GM12878 (cell line): ENCODE measurements at regions not wholly inside any gene's neighbourhood (a gene's known extent, or its start where the extent isn't known, plus 50 kb on each side); places are given as distances from the start of the nearest gene placed in this dataset.

ENCODE experiments used
- ATAC-seq: fragments of 200-7000 bp; cut with Tn5 transposase; 3 replicates; pipeline ENCODE4 v1.9.1; 2020; ENCODE audit warnings: mild to moderate bottlenecking, moderate library complexity
- BruUV-seq: library from RNA; stranded (reverse); fragments of 400-500 nt; replicated peaks from 2 replicates; lab custom pipeline; 2021; lab: Mats Ljungman, UMichigan
- CTCF ChIA-PET: fragments of 300-600 bp; sonication (Branson Sonifier 250); formaldehyde crosslinking; extraction: SDS; loops from one replicate; lab custom pipeline; 2021; ENCODE audit warnings: inconsistent platforms; lab: Yijun Ruan, JAX
- POLR2A ChIA-PET: fragments of 350-600 bp; formaldehyde crosslinking; extraction: SDS; loops from one replicate; lab custom pipeline; 2021; ENCODE audit warnings: inconsistent platforms; lab: Charles Lee
- RAD21 ChIA-PET: fragments of 300-600 bp; sonication (Branson Sonifier 250); formaldehyde crosslinking; loops from one replicate; lab custom pipeline; 2023; ENCODE audit warnings: antibody characterized with exemption; ENCODE audit not compliant: unreplicated experiment; lab: Charles Lee
- SMC1A ChIA-PET: fragments of 300-600 bp; sonication (Branson Sonifier 250); formaldehyde crosslinking; loops from one replicate; lab custom pipeline; 2023; ENCODE audit not compliant: unreplicated experiment, uncharacterized antibody; lab: Charles Lee
- DNase-seq: peaks from one replicate; pipeline ENCODE4 v3.0.0-alpha.2; 2011; ENCODE audit warnings: low read depth, low spot score
- FAIRE-seq: peaks from 3 replicates; lab custom pipeline; 2011; peaks lifted over from hg19 to GRCh38; lab: Jason Lieb, UNC
- H2AFZ ChIP-seq: 2 replicates; pipeline ENCODE4 v1.6.0; 2011; ENCODE audit warnings: low read depth, low read length, control low read depth; ENCODE audit not compliant: control insufficient read depth
- H3K27ac ChIP-seq: 2 replicates; pipeline ENCODE4 v1.5.1; 2011; ENCODE audit warnings: control low read depth; ENCODE audit not compliant: control insufficient read depth, insufficient read depth
- H3K27me3 ChIP-seq, 2 experiments: replicated peaks in 1 of 2; 2 replicates each; pipeline versions ENCODE4 v1.6.0 to v1.6.1; 2011; ENCODE audit warnings: low read length in 1 of 2; ENCODE audit not compliant: control insufficient read depth in 2 of 2, insufficient read depth in 2 of 2
- H3K36me3 ChIP-seq, 2 experiments: 2 replicates each; pipeline ENCODE4 v1.5.1; 2011; ENCODE audit warnings: low read length in 1 of 2; ENCODE audit not compliant: control insufficient read depth in 2 of 2, insufficient read depth in 2 of 2
- H3K4me1 ChIP-seq: 2 replicates; pipeline ENCODE4 v1.6.1; 2011; ENCODE audit warnings: mild to moderate bottlenecking, low read length, moderate library complexity, mixed read lengths; ENCODE audit not compliant: control insufficient read depth, insufficient read depth
- H3K4me2 ChIP-seq: 2 replicates; pipeline ENCODE4 v1.6.0; 2011; ENCODE audit warnings: control low read depth; ENCODE audit not compliant: control insufficient read depth, insufficient read depth
- H3K4me3 ChIP-seq: fragments of 200-600 bp; sonication (generic); 2 replicates; pipeline ENCODE4 v1.5.1; 2016
- H3K79me2 ChIP-seq: 2 replicates; pipeline ENCODE4 v1.6.0; 2011; ENCODE audit warnings: low read length; ENCODE audit not compliant: control insufficient read depth, insufficient read depth
- H3K9ac ChIP-seq: 2 replicates; pipeline ENCODE4 v1.8.0; 2011; ENCODE audit warnings: low read length, control low read depth, mixed read lengths; ENCODE audit not compliant: control insufficient read depth, insufficient read depth
- H3K9me3 ChIP-seq: replicated peaks from 3 replicates; pipeline ENCODE4 v1.5.1; 2011; ENCODE audit warnings: mild to moderate bottlenecking, low read length; ENCODE audit not compliant: control insufficient read depth, insufficient read depth
- H4K20me1 ChIP-seq: 2 replicates; pipeline ENCODE4 v1.6.0; 2011; ENCODE audit not compliant: control insufficient read depth, insufficient read depth
- ASH2L ChIP-seq: fragments of 300-600, 200-600 bp; sonication (generic); IDR thresholded peaks from 2 replicates; pipeline ENCODE4 v1.6.1; 2017; ENCODE audit warnings: low read depth, mild to moderate bottlenecking, borderline replicate concordance
- ATF3 ChIP-seq: IDR thresholded peaks from 2 replicates; pipeline ENCODE4 v1.6.1; 2011; ENCODE audit warnings: low read depth, mild to moderate bottlenecking, low read length, moderate library complexity, borderline replicate concordance; ENCODE audit errors: extremely low read depth
- ATF7 ChIP-seq: fragments of 450-650 bp; IDR thresholded peaks from 2 replicates; pipeline ENCODE4 v1.6.1; 2016; ENCODE audit warnings: low read depth, mild to moderate bottlenecking
- CBX3 ChIP-seq: fragments of 200-600 bp; sonication (generic); IDR thresholded peaks from 2 replicates; pipeline ENCODE4 v1.6.1; 2016; ENCODE audit warnings: low read depth, borderline replicate concordance
- CEBPB ChIP-seq, 2 experiments: fragments of 150-350 bp in 1 of 2; IDR thresholded peaks; 2 replicates each; pipeline ENCODE4 v1.6.1; 2012 to 2014; ENCODE audit warnings: low read depth in 2 of 2, low read length in 2 of 2, borderline replicate concordance in 1 of 2, inconsistent platforms in 1 of 2
- HCFC1 ChIP-seq: fragments of 150-350 bp; IDR thresholded peaks from 2 replicates; pipeline ENCODE4 v1.6.1; 2014; ENCODE audit warnings: low read length
- KLF5 ChIP-seq: fragments of 450-650 bp; IDR thresholded peaks from 2 replicates; pipeline ENCODE4 v1.6.1; 2014; ENCODE audit warnings: mild to moderate bottlenecking; ENCODE audit not compliant: partially characterized antibody
- PBX3 ChIP-seq: IDR thresholded peaks from 2 replicates; pipeline ENCODE4 v1.6.1; 2011; ENCODE audit warnings: mild to moderate bottlenecking, low read depth, low read length, moderate library complexity; ENCODE audit not compliant: insufficient replicate concordance
- WGBS: methylation state at CpG from one replicate; pipeline ENCODE4 v1.1.6; 2016; ENCODE audit warnings: low lambda C conversion rate; ENCODE audit not compliant: insufficient replicate concordance, insufficient coverage; ENCODE audit errors: missing lambda C conversion rate; 5-methylcytosine and 5-hydroxymethylcytosine counted together
- in situ Hi-C: fragments of 300-500 bp; cut with MboI; formaldehyde crosslinking; loops from 9 replicates; pipeline ENCODE4 v1.14.3; 2018; ENCODE audit warnings: mixed read lengths
- intact Hi-C: fragments of 100-400 bp; cut with micrococcal nuclease; formaldehyde crosslinking; loops from one replicate; pipeline ENCODE4 v1.14.2; 2022; ENCODE audit not compliant: unreplicated experiment

- no peaks in the 10 kb centered on the region for H3K79me2 ChIP-seq
- DNase-seq (no peak), ATAC-seq (no peak), FAIRE-seq (no peak)
- no peak overlapping the region for H3K4me3 ChIP-seq
- ChIA-PET POLR2A (no interaction called here), CTCF (interaction anchor here (0.5 kb wide), 1 partner anchor 509 kb away, joined by 3 read pairs; no protein-coding TSS in a partner anchor), RAD21 (no interaction called here), SMC1A (interaction anchor here (0.9 to 1.4 kb wide), 3 partner anchors 10 to 28 kb away, joined by 3 read pairs; no protein-coding TSS in a partner anchor)
- no peak overlapping the region for H3K9ac ChIP-seq
- intact Hi-C loops = no loop called here
- in situ Hi-C loops = no loop called here
- no peaks in the 10 kb centered on the region for H4K20me1 ChIP-seq
- no peaks in the 10 kb centered on the region for H3K9me3 ChIP-seq
- no peaks in the 10 kb centered on the region for H3K27me3 ChIP-seq
- no peak overlapping the region for H3K4me2 ChIP-seq
- no peaks in the 10 kb centered on the region for H3K4me1 ChIP-seq
- H3K36me3 ChIP-seq = no peaks in the 10 kb centered on the region
- no peak for TF ChIP-seq ASH2L
- no peak for TF ChIP-seq PBX3
- no peak for TF ChIP-seq ATF3
- BruUV-seq = no TSS peak
- WGBS = 18% methylated on average over 2 of the region's 2 CpGs
- H3K27ac ChIP-seq = no peak overlapping the region
- H2AFZ ChIP-seq = no peak overlapping the region
Measured at GRCh38 chr11:95671768-95672167, 117.8 kb downstream of the FAM76B start.

- SMC1A ChIA-PET = interaction anchor here (0.7 to 2.0 kb wide), 4 partner anchors 11 to 513 kb away, joined by 3 to 9 read pairs (median 4); no protein-coding TSS in a partner anchor
- Histone ChIP-seq H3K9me3 (no peaks in the 10 kb centered on the region), H3K27ac (no peak overlapping the region), H3K36me3 (no peaks in the 10 kb centered on the region), H3K79me2 (no peaks in the 10 kb centered on the region), H4K20me1 (no peaks in the 10 kb centered on the region), H3K4me1 (no peaks in the 10 kb centered on the region), H3K27me3 (no peaks in the 10 kb centered on the region), H3K9ac (no peak overlapping the region), H3K4me3 (no peak overlapping the region), H3K4me2 (no peak overlapping the region), H2AFZ (no peak overlapping the region)
- intact Hi-C loops (no loop called here), in situ Hi-C loops (no loop called here)
- POLR2A ChIA-PET = no interaction called here
- FAIRE-seq = no peak
- CTCF ChIA-PET = interaction anchor here (1.5 kb wide), 1 partner anchor 28 kb away, joined by 4 read pairs; no protein-coding TSS in a partner anchor
- no TSS peak for BruUV-seq
- no peak for TF ChIP-seq HCFC1
- TF ChIP-seq CEBPB (IDR thresholded peaks at IDR 0.05; ENCODE audit: borderline replicate concordance in 1 of 2, low read depth in 2 of 2, low read length in 2 of 2) = no peak
- TF ChIP-seq KLF5 = no peak
- 0 out of 2 replicates have a peak, but pooled peaks have one; percentile 18 for TF ChIP-seq ATF7
- no peak for TF ChIP-seq CBX3
- no peak for DNase-seq
- WGBS = 22% methylated on average over 3 of the region's 3 CpGs
- ATAC-seq = peak; percentile 42; the same call in 2 of the 3 replicates
- RAD21 ChIA-PET = no interaction called here
Measured at GRCh38 chr11:95668131-95668530, 121.5 kb downstream of the FAM76B start.
